Type B pancreatic cell (in vitro differentiated cells): ENCODE measurements at regions not wholly inside any gene's neighbourhood (a gene's known extent, or its start where the extent isn't known, plus 50 kb on each side); places are given as distances from the start of the nearest gene placed in this dataset.

Experiments used
- DNase-seq: peaks from one replicate; pipeline ENCODE4 v3.0.0; 2021; ENCODE audit warnings: mixed read lengths; ENCODE audit not compliant: unreplicated experiment; ENCODE audit errors: extremely low spot score
- H3K27ac Mint-ChIP-seq: 2 replicates; pipeline ENCODE4 v1.8.0; 2021; ENCODE audit warnings: mild to moderate bottlenecking, mixed read lengths
- H3K27me3 Mint-ChIP-seq: 2 replicates; pipeline ENCODE4 v1.8.0; 2021; ENCODE audit warnings: mixed read lengths
- H3K36me3 Mint-ChIP-seq: 2 replicates; pipeline ENCODE4 v1.8.0; 2021; ENCODE audit warnings: mixed read lengths
- H3K4me1 Mint-ChIP-seq: one replicate; pipeline ENCODE4 v1.8.0; 2021; ENCODE audit warnings: mixed read lengths; ENCODE audit not compliant: unreplicated experiment
- H3K4me3 Mint-ChIP-seq: 2 replicates; pipeline ENCODE4 v1.8.0; 2021; ENCODE audit warnings: mild to moderate bottlenecking, mixed read lengths
- H3K9me3 Mint-ChIP-seq: 2 replicates; pipeline ENCODE4 v1.8.0; 2021; ENCODE audit warnings: mixed read lengths
- TF ChIP-seq, protein P1 (sequence below): fragments of 200-600 bp; sonication (generic); conservative IDR thresholded peaks from 2 replicates; pipeline ENCODE4 v1.5.0; 2021; ENCODE audit warnings: antibody characterized with exemption, mild to moderate bottlenecking

DNA sequence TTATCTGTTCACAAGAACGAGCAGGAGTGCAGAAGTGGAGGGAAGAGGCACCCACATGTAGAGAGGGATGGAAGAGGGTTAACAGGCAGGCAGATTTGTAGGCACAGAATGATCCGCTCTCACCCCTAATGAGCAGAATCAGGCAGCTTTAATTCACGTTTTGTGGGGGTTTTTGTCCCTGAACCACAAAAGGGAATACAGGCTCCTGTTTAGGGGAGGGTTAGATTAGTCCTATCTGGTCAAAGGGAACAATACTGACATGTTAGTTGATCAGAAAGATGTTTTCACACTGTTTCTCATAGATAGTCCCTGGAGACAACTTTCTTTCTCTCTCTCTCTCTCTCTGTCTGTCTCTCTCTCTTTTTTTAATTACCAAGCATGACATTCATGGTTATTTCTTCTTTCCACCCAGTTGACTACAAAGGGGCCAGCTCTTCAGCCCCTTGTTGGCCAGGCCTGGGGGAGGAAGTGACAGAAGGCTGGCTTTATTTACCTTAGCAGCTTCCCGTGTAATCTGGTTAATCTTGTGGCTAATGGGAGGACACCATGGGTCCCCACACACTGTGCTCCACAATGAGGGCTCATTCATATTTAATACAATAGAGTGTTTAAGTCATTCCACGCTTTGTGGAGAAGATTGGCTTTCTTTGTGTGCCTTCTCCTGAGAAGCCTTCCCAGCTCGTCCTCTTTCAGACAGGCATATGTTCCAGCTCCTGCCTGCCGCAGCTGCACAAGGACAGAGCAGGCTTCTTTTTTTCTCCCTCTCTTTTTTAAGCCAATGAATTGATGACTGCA, 958.8 kb downstream of the TFAP2A start:
- Mint-ChIP-seq H3K4me1 (peaks cover 12% of the 10 kb centered on the region), H3K4me3 (no peak overlapping the region), H3K27me3 (peaks cover 3% of the 10 kb centered on the region), H3K27ac (no peak overlapping the region), H3K36me3 (no peaks in the 10 kb centered on the region), H3K9me3 (no peaks in the 10 kb centered on the region)
- TF ChIP-seq, protein P1, sequence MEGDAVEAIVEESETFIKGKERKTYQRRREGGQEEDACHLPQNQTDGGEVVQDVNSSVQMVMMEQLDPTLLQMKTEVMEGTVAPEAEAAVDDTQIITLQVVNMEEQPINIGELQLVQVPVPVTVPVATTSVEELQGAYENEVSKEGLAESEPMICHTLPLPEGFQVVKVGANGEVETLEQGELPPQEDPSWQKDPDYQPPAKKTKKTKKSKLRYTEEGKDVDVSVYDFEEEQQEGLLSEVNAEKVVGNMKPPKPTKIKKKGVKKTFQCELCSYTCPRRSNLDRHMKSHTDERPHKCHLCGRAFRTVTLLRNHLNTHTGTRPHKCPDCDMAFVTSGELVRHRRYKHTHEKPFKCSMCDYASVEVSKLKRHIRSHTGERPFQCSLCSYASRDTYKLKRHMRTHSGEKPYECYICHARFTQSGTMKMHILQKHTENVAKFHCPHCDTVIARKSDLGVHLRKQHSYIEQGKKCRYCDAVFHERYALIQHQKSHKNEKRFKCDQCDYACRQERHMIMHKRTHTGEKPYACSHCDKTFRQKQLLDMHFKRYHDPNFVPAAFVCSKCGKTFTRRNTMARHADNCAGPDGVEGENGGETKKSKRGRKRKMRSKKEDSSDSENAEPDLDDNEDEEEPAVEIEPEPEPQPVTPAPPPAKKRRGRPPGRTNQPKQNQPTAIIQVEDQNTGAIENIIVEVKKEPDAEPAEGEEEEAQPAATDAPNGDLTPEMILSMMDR: no peak
- no peak for DNase-seq

GRCh38 chr6:9439621-9440330, 975.1 kb downstream of the TFAP2A start:
- DNase-seq: no peak
- Mint-ChIP-seq H3K27me3 (no peaks in the 10 kb centered on the region), H3K9me3 (peaks cover 10% of the 10 kb centered on the region), H3K4me3 (no peak overlapping the region), H3K4me1 (no peaks in the 10 kb centered on the region), H3K36me3 (peaks cover 4% of the 10 kb centered on the region), H3K27ac (no peak overlapping the region)
- TF ChIP-seq, protein P1: no peak

- no peaks in the 10 kb centered on the region for H3K27me3 Mint-ChIP-seq
- TF ChIP-seq, protein P1: no peak
- DNase-seq: no peak
- H3K27ac Mint-ChIP-seq: no peak overlapping the region
- H3K36me3 Mint-ChIP-seq: no peaks in the 10 kb centered on the region
- H3K4me1 Mint-ChIP-seq: no peaks in the 10 kb centered on the region
- no peak overlapping the region for H3K4me3 Mint-ChIP-seq
- H3K9me3 Mint-ChIP-seq: peaks cover 4% of the 10 kb centered on the region
Observed at GRCh38 chr6:9437836-9438235, 977.0 kb downstream of the TFAP2A start.

GRCh38 chr6:9435281-9435680, 979.6 kb downstream of the TFAP2A start:
- TF ChIP-seq, protein P1: no peak
- no peaks in the 10 kb centered on the region for H3K27me3 Mint-ChIP-seq
- H3K27ac Mint-ChIP-seq: no peak overlapping the region
- H3K4me3 Mint-ChIP-seq: no peak overlapping the region
- no peaks in the 10 kb centered on the region for H3K4me1 Mint-ChIP-seq
- DNase-seq: no peak
- no peaks in the 10 kb centered on the region for H3K9me3 Mint-ChIP-seq
- no peaks in the 10 kb centered on the region for H3K36me3 Mint-ChIP-seq

GRCh38 chr6:9431945-9432344, 982.9 kb downstream of the TFAP2A start:
- Mint-ChIP-seq H3K27me3 (no peaks in the 10 kb centered on the region), H3K4me1 (no peaks in the 10 kb centered on the region), H3K9me3 (peaks cover 6% of the 10 kb centered on the region), H3K36me3 (no peaks in the 10 kb centered on the region), H3K27ac (no peak overlapping the region), H3K4me3 (no peak overlapping the region)
- no peak for DNase-seq
- TF ChIP-seq, protein P1: no peak
